Panc1 (cell line): ENCODE measurements at regions not wholly inside any gene's neighbourhood (a gene's known extent, or its start where the extent isn't known, plus 50 kb on each side); places are given as distances from the start of the nearest gene placed in this dataset.

Experiments
- ATAC-seq: fragments of 200-7000 bp; cut with Tn5 transposase; 2 replicates; pipeline ENCODE4 v1.9.1; 2020; ENCODE audit warnings: mild to moderate bottlenecking, moderate library complexity
- BruUV-seq: library from RNA; stranded (reverse); fragments of 400-500 nt; replicated peaks from 2 replicates; lab custom pipeline; 2021; lab: Mats Ljungman, UMichigan
- CTCF ChIA-PET: fragments of 300-600 bp; sonication (Branson Sonifier 250); formaldehyde crosslinking; loops from one replicate; lab custom pipeline; 2022; ENCODE audit warnings: antibody characterized with exemption; lab: Charles Lee
- POLR2A ChIA-PET: fragments of 300-600 bp; sonication (Branson Sonifier 250); formaldehyde crosslinking; loops from one replicate; lab custom pipeline; 2022; ENCODE audit warnings: antibody characterized with exemption; lab: Charles Lee
- DNase-seq: peaks from one replicate; pipeline ENCODE4 v3.0.0-alpha.2; 2010; ENCODE audit warnings: low read depth, low spot score
- H3K27ac ChIP-seq: 2 replicates; pipeline ENCODE4 v1.5.1; 2011; ENCODE audit warnings: mild to moderate bottlenecking, low read length, inconsistent platforms
- H3K27me3 ChIP-seq: fragments of 200-500 bp; sonication (Bioruptor generic); 2 replicates; pipeline ENCODE4 v1.6.0; 2014; ENCODE audit warnings: low read length, inconsistent platforms; ENCODE audit not compliant: control insufficient read depth, insufficient read depth
- H3K36me3 ChIP-seq: fragments of 200-500 bp; sonication (Bioruptor generic); 2 replicates; pipeline ENCODE4 v1.5.1; 2014; ENCODE audit warnings: inconsistent platforms, mild to moderate bottlenecking, low read length, moderate library complexity; ENCODE audit not compliant: control insufficient read depth, insufficient read depth
- H3K4me1 ChIP-seq: 2 replicates; pipeline ENCODE4 v1.5.1; 2011; ENCODE audit warnings: inconsistent platforms, mild to moderate bottlenecking, low read length, moderate library complexity; ENCODE audit not compliant: control insufficient read depth, insufficient read depth
- H3K4me3 ChIP-seq, 2 experiments: 2 replicates each; pipeline ENCODE4 v1.5.1; 2011 to 2012; ENCODE audit warnings: low read depth in 2 of 2, low read length in 2 of 2, mild to moderate bottlenecking in 2 of 2, inconsistent platforms in 1 of 2, moderate library complexity in 1 of 2
- H3K9me3 ChIP-seq: fragments of 200-500 bp; sonication (Bioruptor generic); 2 replicates; pipeline ENCODE4 v1.5.1; 2014; ENCODE audit warnings: low read depth, mild to moderate bottlenecking, inconsistent platforms, low read length, moderate library complexity; ENCODE audit not compliant: control insufficient read depth, insufficient read depth
- POLR2AphosphoS5 ChIP-seq: IDR thresholded peaks from 2 replicates; pipeline ENCODE4 v1.6.1; 2012; ENCODE audit warnings: mild to moderate bottlenecking, low read depth, low read length, moderate library complexity
- SIN3A ChIP-seq: IDR thresholded peaks from 2 replicates; pipeline ENCODE4 v1.6.1; 2012; ENCODE audit warnings: low read depth, mild to moderate bottlenecking, low read length, moderate library complexity, borderline replicate concordance; ENCODE audit not compliant: insufficient read depth
- TCF7L2 ChIP-seq: IDR thresholded peaks from 2 replicates; pipeline ENCODE4 v1.6.1; 2011; ENCODE audit warnings: mild to moderate bottlenecking, low read depth, low read length, inconsistent platforms
- in situ Hi-C: cut with HindIII; loops from 2 replicates; pipeline ENCODE4 v1.10.0; 2016; ENCODE audit warnings: low sequenced_read_pairs, low pct_unique_long_range_greater_than_20kb
- intact Hi-C: fragments of 100-400 bp; cut with micrococcal nuclease; formaldehyde crosslinking; loops from one replicate; pipeline ENCODE4 v1.10.0; 2022; ENCODE audit not compliant: unreplicated experiment
- TF ChIP-seq, protein P1 (sequence below), 2 experiments: IDR thresholded peaks; 2 replicates each; pipeline ENCODE4 v1.6.1; 2011 to 2012; ENCODE audit warnings: low read depth in 2 of 2, control low read depth in 1 of 2, low read length in 1 of 2, mild to moderate bottlenecking in 1 of 2, moderate library complexity in 1 of 2; ENCODE audit not compliant: insufficient read depth in 1 of 2
- TF ChIP-seq, protein P2 (sequence below): fragments of 450-650 bp; IDR thresholded peaks from 2 replicates; pipeline ENCODE4 v1.5.1; 2017; ENCODE audit warnings: mild to moderate bottlenecking

DNA sequence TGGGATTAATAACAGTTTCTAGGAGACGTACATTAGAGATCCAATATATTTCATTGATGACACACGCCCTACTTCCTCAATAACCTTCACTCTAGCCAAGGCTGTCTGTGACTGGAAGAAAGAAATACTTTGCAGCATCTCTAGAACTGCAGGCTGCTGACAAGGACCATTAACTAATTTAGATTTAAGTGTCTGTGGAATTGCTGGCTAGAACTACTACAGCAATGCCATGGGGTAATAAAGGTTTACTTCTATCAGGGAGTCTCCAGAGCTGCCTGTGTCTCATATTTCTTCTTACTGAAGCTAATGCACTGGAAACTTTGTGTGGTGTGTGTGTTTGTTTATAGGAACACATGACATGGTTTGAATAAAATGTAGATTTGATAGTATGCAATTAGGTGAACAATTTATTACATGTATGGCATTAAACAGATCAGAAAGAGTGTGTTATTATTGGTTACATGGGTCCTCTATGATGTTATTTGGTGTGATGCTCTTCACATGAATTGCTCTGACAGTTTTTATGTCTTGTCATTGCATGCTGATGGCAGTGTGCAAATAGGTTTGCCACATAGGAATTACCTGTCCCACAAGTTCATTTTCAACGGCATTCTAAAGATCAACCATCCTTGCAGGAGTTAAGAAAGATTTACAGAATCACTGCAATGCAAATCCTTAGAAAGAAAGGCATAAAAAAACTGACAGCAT is 916.2 kb upstream of the CADM2 start:
- BruUV-seq = no TSS peak
- ChIA-PET POLR2A (interaction anchor here (0.7 kb wide), 1 partner anchor 52 kb away, joined by 5 read pairs; no protein-coding TSS in a partner anchor), CTCF (no interaction called here)
- intact Hi-C loops (no loop called here), in situ Hi-C loops (no loop called here)
- no peaks in the 10 kb centered on the region for H3K36me3 ChIP-seq
- no peaks in the 10 kb centered on the region for H3K9me3 ChIP-seq
- H3K27me3 ChIP-seq = no peaks in the 10 kb centered on the region
- H3K4me1 ChIP-seq = no peaks in the 10 kb centered on the region
- ATAC-seq (no peak), DNase-seq (no peak)
- no peak for TF ChIP-seq SIN3A
- no peak for TF ChIP-seq POLR2AphosphoS5
- TF ChIP-seq, protein P1, sequence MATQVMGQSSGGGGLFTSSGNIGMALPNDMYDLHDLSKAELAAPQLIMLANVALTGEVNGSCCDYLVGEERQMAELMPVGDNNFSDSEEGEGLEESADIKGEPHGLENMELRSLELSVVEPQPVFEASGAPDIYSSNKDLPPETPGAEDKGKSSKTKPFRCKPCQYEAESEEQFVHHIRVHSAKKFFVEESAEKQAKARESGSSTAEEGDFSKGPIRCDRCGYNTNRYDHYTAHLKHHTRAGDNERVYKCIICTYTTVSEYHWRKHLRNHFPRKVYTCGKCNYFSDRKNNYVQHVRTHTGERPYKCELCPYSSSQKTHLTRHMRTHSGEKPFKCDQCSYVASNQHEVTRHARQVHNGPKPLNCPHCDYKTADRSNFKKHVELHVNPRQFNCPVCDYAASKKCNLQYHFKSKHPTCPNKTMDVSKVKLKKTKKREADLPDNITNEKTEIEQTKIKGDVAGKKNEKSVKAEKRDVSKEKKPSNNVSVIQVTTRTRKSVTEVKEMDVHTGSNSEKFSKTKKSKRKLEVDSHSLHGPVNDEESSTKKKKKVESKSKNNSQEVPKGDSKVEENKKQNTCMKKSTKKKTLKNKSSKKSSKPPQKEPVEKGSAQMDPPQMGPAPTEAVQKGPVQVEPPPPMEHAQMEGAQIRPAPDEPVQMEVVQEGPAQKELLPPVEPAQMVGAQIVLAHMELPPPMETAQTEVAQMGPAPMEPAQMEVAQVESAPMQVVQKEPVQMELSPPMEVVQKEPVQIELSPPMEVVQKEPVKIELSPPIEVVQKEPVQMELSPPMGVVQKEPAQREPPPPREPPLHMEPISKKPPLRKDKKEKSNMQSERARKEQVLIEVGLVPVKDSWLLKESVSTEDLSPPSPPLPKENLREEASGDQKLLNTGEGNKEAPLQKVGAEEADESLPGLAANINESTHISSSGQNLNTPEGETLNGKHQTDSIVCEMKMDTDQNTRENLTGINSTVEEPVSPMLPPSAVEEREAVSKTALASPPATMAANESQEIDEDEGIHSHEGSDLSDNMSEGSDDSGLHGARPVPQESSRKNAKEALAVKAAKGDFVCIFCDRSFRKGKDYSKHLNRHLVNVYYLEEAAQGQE (IDR thresholded peaks at IDR 0.05; ENCODE audit: insufficient read depth in 1 of 2, low read depth in 2 of 2, low read length in 1 of 2) = no peak
- TF ChIP-seq, protein P2, sequence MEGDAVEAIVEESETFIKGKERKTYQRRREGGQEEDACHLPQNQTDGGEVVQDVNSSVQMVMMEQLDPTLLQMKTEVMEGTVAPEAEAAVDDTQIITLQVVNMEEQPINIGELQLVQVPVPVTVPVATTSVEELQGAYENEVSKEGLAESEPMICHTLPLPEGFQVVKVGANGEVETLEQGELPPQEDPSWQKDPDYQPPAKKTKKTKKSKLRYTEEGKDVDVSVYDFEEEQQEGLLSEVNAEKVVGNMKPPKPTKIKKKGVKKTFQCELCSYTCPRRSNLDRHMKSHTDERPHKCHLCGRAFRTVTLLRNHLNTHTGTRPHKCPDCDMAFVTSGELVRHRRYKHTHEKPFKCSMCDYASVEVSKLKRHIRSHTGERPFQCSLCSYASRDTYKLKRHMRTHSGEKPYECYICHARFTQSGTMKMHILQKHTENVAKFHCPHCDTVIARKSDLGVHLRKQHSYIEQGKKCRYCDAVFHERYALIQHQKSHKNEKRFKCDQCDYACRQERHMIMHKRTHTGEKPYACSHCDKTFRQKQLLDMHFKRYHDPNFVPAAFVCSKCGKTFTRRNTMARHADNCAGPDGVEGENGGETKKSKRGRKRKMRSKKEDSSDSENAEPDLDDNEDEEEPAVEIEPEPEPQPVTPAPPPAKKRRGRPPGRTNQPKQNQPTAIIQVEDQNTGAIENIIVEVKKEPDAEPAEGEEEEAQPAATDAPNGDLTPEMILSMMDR = no peak
- TF ChIP-seq TCF7L2 = no peak
- H3K27ac ChIP-seq = no peak overlapping the region
- no peak overlapping the region for H3K4me3 ChIP-seq

GRCh38 chr3:84066915-84067314 is 891.9 kb upstream of the CADM2 start:
- ATAC-seq (no peak), DNase-seq (no peak)
- TF ChIP-seq, protein P1 (IDR thresholded peaks at IDR 0.05; ENCODE audit: insufficient read depth in 1 of 2, low read depth in 2 of 2, low read length in 1 of 2) = no peak
- no peak for TF ChIP-seq SIN3A
- TF ChIP-seq POLR2AphosphoS5 = no peak
- TF ChIP-seq, protein P2 = no peak
- POLR2A ChIA-PET = no interaction called here
- BruUV-seq = no TSS peak
- in situ Hi-C loops (no loop called here), intact Hi-C loops (no loop called here)
- H3K4me1 ChIP-seq = no peaks in the 10 kb centered on the region
- no peaks in the 10 kb centered on the region for H3K27me3 ChIP-seq
- no peak overlapping the region for H3K4me3 ChIP-seq
- CTCF ChIA-PET = no interaction called here
- H3K36me3 ChIP-seq = no peaks in the 10 kb centered on the region
- H3K27ac ChIP-seq = no peak overlapping the region
- no peaks in the 10 kb centered on the region for H3K9me3 ChIP-seq
